ENCODE measurements at regions not wholly inside any gene's neighbourhood (a gene's known extent, or its start where the extent isn't known, plus 50 kb on each side); places are given as distances from the start of the nearest gene placed in this dataset.
"Not testable (repeated sequence)": the region's sequence is repeated elsewhere in the genome, so short reads cannot be mapped to it uniquely, and the experiment has no call there.

- no peak for DNase-seq
Observed at GRCh38 chr9:31839273-31839672, 545.2 kb upstream of the ACO1 start.

DNA sequence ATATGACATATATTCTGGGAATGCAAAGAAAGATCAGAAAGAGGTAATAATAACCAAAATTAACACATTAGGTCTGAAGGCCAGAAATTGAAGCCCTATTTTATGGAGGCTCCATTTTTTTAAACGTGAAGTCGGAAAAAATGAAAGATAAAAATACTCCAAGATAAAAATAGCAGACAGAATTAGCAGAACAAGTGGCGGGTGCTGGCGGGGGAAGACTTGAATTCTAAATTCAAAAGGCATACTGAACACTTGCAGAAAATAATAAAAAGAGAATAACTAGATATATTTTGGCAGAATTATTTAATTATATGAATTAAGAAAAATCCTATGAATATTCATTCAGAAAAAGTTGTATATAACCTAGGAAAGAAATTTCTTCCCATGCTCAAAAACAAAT, 543.7 kb upstream of the ACO1 start:
- DNase-seq: no peak

DNA sequence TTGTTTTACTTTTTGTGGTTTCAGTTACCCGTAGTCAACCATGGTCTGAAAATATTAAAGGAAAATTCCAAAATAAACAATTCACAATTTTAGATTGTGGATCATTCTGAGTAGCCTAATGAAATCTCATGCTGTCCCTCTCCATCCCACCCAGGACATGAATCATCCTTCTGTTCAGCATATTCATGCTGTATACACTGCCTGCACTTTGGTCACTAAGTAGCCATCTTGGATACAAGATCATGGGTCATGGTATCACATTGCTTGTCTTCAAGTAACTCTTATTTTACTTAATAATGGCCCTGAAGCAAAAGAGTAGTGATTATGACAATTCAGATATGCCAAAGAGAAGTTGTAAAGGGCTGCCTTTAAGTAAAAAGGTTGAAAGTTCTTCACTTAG, 536.5 kb upstream of the ACO1 start:
- no peak for DNase-seq

GRCh38 chr9:31848505-31849285, 535.7 kb upstream of the ACO1 start:
- DNase-seq: no peak

- DNase-seq: no peak
Observed at GRCh38 chr9:31854187-31854586, 530.3 kb upstream of the ACO1 start.

DNA sequence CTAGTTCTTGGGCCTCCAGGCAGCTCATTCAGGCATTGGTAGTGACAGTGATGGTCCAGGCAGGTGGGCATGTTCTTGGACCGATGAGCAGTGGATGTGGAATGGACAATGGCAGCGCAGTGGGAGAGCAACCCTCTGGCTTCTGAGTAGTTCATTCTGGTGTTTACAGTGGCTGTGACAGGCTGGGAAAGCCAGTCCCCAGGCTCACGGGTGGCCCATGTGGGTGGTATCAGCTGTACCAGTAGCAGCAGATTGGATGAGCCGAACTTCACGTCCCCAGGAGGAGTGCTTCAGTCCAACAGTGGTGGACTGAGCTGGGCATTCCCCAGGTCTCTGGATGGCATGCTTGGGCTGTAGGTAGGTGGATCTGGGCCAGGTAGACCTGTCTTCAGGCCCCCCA, 515.6 kb upstream of the ACO1 start:
- DNase-seq: no peak

GRCh38 chr9:31870276-31870675, 514.2 kb upstream of the ACO1 start:
- no peak for DNase-seq

DNA sequence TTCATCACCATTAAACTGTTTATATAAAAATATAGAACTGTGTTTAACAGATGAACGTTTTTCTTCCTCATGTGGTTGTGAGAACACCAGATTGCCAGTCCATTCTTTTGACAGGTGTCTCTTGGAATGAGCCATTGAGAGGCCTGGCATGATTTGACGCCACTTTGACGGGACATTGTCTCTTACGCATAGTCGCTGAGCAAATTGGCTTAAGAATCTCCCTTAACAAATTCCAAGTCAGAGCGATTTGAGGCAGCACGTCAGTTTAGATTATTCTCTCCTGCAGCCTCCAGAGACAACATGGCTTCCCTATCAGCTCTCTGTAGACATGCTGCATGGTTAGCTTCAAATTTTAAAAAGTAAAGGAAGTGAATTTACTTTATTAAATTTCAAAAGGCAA, 510.7 kb upstream of the ACO1 start:
- DNase-seq: no peak

DNA sequence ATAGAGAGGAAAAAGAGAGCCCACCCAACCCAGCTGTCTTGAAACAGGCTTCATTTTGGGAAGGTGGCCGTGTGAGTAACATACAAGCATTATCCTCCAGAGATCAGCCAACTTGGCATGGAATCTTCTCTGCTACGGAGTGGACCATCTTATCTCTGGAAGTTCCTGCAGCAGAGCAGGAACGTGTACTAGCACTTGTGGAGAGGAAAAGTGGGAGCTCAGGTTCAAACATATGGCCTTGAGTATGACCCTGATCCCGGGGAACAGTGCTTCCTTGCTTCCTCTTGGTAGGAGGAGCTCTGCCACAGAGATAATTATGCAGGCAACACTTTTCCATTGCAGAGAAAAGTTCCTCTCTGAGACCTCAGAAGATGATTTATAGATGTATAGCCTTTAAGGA, 490.4 kb upstream of the ACO1 start:
- no peak for DNase-seq

GRCh38 chr9:31908158-31908890, 476.1 kb upstream of the ACO1 start:
- no peak for DNase-seq

DNA sequence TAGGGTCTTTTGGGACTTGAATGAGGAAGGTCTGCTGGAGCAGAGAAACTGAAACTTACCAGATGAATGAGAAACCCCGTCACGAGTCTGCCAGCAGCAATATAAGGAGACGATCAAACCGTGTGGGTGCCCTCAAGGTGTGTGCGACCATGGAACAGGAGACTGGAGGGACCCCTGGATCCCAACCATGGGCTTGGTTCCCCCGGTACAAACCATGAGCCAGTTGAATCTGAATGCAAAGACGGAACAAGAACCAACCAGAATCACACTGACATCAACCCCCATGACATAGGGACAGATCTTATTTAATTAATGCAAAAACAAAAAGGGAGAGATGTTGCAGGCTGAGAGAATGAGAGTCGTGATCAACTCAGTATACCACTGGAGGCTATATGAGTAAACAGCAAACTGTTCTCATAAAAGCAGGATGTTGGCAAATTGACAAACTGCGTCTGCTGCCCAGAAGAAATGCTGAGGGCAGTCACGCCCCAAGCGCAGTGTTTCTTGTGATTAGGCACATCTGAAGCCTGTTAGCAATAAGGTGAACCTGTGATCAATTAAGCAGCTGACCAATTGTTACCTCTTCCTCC, 475.5 kb upstream of the ACO1 start:
- no peak for DNase-seq

DNA sequence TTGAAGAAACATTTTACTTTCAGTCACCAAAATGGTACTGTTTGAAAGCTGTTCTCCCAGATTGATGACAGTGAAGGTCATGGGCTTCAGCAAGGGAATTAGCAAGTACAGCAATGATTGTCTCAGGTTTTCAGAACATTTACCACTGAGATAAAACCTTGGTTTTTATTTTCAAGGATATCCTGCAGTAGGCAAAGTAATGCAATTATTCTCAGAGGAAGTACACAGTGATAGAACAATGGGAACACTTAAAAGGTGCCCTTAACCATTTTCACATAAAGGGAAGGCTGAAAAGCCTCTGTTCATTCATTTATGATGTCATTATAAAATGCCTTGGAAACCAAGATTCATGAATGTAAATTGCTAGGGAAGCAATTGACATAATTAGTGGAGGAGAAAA, 471.8 kb upstream of the ACO1 start:
- no peak for DNase-seq

- DNase-seq: no peak
Observed at GRCh38 chr9:31916591-31917241, 467.7 kb upstream of the ACO1 start.

GRCh38 chr9:31937737-31938136, 446.7 kb upstream of the ACO1 start:
- not testable (repeated sequence) for DNase-seq

DNA sequence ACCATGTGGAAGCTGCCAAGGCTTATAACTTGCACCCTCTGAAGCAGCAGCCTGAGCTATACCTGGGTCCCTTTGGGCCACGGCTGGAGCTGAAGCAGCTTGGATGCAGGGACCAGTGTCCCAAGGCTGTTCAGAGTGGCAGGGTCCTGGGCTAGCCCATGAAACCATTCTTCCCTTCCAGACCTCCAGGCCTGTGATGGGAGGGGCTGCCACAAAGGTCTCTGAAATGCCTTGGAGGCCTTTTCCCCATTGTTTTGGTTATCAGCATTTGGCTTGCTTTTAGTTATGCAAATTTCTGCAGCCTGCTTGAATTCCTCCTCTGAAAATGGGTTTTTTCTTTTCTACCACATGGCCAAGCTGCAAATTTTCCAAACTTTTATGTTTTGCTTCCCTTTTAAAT, 433.7 kb upstream of the ACO1 start:
- no peak for DNase-seq

- DNase-seq: no peak
Observed at GRCh38 chr9:31958572-31958971, 425.9 kb upstream of the ACO1 start.

- no peak for DNase-seq
Observed at GRCh38 chr9:31969552-31969951, 414.9 kb upstream of the ACO1 start.

GRCh38 chr9:31983895-31984294, 400.5 kb upstream of the ACO1 start:
- no peak for DNase-seq

DNA sequence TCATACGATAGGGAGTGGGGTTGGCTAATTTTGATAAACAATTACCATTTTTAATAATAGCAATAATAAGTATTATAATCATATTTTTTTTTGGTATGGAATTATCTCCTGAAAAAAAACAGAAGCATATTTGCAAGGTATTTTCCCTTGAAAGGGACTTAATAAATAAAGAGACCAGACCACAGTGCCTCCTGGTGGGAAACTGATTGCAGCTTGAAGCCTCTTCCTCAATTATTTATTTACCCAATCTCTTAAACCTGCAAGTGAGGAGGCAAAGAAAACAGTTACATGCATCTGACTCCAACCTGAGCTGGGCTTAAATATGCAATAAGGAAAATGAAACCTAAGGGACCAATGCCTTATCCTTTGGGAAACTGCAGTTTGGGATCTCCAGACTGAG, 388.1 kb upstream of the ACO1 start:
- no peak for DNase-seq

- DNase-seq: no peak
Observed at GRCh38 chr9:32004431-32005076, 379.9 kb upstream of the ACO1 start.

- DNase-seq: no peak
Observed at GRCh38 chr9:32010322-32010721, 374.1 kb upstream of the ACO1 start.

- no peak for DNase-seq
Observed at GRCh38 chr9:32011049-32011448, 373.4 kb upstream of the ACO1 start.

DNA sequence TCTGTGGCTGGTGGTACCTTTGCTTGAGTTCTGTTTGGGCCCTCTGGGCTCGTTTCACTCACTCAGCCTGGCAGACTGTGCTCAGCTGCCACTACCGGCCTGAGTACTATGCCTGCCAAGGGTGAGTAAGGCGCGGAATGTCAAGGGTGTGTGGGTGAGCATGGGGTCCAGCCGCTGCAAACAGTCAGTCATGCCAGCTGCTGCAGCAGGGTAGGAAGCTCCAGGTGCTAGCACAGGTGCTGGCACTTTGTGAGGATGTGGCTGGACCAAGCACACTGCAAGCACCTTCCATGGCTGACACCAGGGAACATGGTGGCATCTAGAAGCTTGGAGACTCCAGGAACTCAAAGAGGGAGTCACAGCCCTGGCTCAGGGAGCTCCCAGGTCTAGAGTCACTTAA, 368.6 kb upstream of the ACO1 start:
- DNase-seq: no peak

Measured in CD4-positive, alpha-beta T cell treated with Interleukin-17A for 1 hour (primary cell).